Gastrocnemius medialis (tissue), 4 donors: ENCODE measurements at regions not wholly inside any gene's neighbourhood (a gene's known extent, or its start where the extent isn't known, plus 50 kb on each side); places are given as distances from the start of the nearest gene placed in this dataset.

Experiments
- CTCF ChIP-seq, 5 experiments: fragments of 450-650 bp in 3 of 5; fragments of 200-600 bp in 2 of 5; sonication (generic) in 2 of 5; IDR thresholded peaks in 4 of 5; conservative IDR thresholded peaks in 1 of 5; 1 replicate in 4 of 5; 2 replicates in 1 of 5; pipeline ENCODE4 v1.5.1; 2016 to 2019; ENCODE audit warnings: antibody characterized with exemption in 5 of 5, mild to moderate bottlenecking in 3 of 5, moderate library complexity in 3 of 5
- POLR2A ChIP-seq, 2 donors: fragments of 450-650 bp; IDR thresholded peaks; one replicate each; pipeline ENCODE4 v1.6.1; 2017; ENCODE audit warnings: antibody characterized with exemption in 2 of 2, mild to moderate bottlenecking in 2 of 2, moderate library complexity in 2 of 2

GRCh38 chrY:15775880-15776279 is 1251.6 kb downstream of the NLGN4Y start:
- no peak for TF ChIP-seq CTCF (IDR thresholded peaks at IDR 0.05 in 4 of 5, conservative IDR thresholded peaks at IDR 0.05 in 1 of 5)
- no peak for TF ChIP-seq POLR2A (IDR thresholded peaks at IDR 0.05)
